GM12892 (cell line): ENCODE measurements at regions not wholly inside any gene's neighbourhood (a gene's known extent, or its start where the extent isn't known, plus 50 kb on each side); places are given as distances from the start of the nearest gene placed in this dataset.

Experiments
- DNase-seq: peaks from one replicate; pipeline ENCODE4 v3.0.0; 2011; ENCODE audit not compliant: insufficient read length
- FAIRE-seq: peaks from 2 replicates; lab custom pipeline; 2011; peaks lifted over from hg19 to GRCh38; lab: Jason Lieb, UNC
- POLR2A ChIP-seq: IDR thresholded peaks from 2 replicates; pipeline ENCODE4 v1.6.1; 2011; ENCODE audit warnings: low read depth, low read length, control low read depth
- POLR2AphosphoS5 ChIP-seq: IDR thresholded peaks from 2 replicates; pipeline ENCODE4 v1.6.1; 2011; ENCODE audit warnings: low read depth, low read length, control low read depth
- TAF1 ChIP-seq: IDR thresholded peaks from 2 replicates; pipeline ENCODE4 v1.6.1; 2011; ENCODE audit warnings: low read depth, mild to moderate bottlenecking, control low read depth, low read length, borderline replicate concordance

DNA sequence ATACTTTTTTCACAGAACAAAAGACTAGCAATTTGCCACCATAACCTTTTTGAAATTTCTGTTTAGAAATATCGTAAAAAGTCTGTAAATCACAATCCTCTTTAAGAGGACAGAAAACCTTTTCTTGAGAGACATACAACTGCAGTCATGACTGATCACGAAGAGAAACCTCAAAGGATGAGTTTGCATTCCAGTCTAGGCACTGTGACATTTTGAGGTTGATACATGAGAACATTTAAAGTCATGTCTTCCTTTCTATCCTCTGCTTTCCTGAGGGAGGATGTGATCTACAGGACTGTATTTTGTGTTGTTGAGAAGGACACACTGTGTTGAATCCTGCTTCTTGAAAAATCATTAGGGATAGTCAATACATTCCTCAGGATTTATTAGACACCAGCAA lies 476.7 kb upstream of the CCDC179 start:
- no peak for DNase-seq
- FAIRE-seq = no peak
- TF ChIP-seq POLR2A = no peak
- no peak for TF ChIP-seq TAF1

GRCh38 chr11:23353611-23354010 lies 493.3 kb upstream of the CCDC179 start:
- TF ChIP-seq POLR2A = no peak
- TF ChIP-seq POLR2AphosphoS5 = no peak
- no peak for TF ChIP-seq TAF1
- DNase-seq (no peak), FAIRE-seq (no peak)

DNA sequence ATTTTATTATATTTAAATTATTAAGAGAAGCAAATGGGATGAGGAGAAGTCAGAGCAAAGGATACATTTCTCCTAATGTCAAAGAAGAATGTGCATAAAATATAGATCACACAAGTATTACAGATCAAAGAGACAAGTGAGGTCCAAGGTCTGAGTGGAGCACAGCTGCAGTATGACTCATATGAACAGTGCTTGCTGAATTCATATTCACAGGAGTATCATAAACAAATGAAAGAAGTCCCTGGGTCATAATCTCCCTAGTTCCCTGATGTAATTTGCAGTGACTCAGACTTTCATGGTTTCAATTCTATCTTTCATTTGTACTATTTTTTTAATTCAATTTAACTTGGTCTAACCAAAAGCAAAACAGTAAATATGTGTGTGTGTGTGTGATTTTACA lies 499.0 kb upstream of the CCDC179 start:
- FAIRE-seq (no peak), DNase-seq (no peak)
- TF ChIP-seq POLR2AphosphoS5 (no peak), TAF1 (no peak), POLR2A (no peak)

- DNase-seq = no peak
- FAIRE-seq = no peak
Observed at GRCh38 chr11:23364076-23364475, 503.8 kb upstream of the CCDC179 start.

DNA sequence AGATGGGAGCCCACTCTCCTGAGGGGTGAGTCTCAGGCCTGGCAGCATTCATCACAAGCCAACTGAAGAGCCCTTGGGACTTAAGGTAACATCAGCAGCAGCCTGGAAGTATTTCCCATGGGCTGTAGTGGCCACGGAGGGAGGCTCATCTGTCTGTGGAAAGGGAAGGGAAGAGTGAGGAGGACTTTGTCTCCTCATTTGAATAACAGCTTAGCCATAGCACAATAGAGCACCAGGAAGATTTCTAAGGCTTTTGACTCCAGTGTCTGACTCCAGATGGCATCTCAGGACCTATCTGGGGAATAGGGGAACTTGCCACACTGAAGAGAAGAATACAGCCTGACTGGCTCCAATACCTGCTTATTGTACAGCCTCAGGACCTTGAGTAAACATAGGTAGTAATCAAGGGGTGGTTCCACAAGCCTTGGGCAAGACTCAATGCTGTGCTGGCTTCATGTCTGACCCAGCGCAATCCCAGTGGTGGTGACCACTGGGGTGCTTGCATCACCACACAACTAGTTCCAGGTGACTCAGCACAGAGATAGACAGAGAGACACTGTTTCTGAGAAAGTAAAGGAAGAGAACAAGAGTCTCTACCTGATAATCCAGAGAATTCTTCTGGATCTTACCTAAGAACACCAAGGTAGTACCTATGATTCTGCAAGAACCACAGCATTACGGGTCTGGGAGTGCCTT lies 510.5 kb upstream of the CCDC179 start:
- no peak for FAIRE-seq
- TF ChIP-seq POLR2A = no peak
- TF ChIP-seq TAF1 = no peak
- TF ChIP-seq POLR2AphosphoS5 = no peak
- no peak for DNase-seq

More at GRCh38 chr11:23364076-23364475, 503.8 kb upstream of the CCDC179 start:
- TF ChIP-seq TAF1 = no peak
- no peak for TF ChIP-seq POLR2A
- TF ChIP-seq POLR2AphosphoS5 = no peak

GRCh38 chr11:23377909-23378308 lies 517.6 kb upstream of the CCDC179 start:
- FAIRE-seq (no peak), DNase-seq (no peak)
- no peak for TF ChIP-seq TAF1
- no peak for TF ChIP-seq POLR2A
- TF ChIP-seq POLR2AphosphoS5 = no peak

DNA sequence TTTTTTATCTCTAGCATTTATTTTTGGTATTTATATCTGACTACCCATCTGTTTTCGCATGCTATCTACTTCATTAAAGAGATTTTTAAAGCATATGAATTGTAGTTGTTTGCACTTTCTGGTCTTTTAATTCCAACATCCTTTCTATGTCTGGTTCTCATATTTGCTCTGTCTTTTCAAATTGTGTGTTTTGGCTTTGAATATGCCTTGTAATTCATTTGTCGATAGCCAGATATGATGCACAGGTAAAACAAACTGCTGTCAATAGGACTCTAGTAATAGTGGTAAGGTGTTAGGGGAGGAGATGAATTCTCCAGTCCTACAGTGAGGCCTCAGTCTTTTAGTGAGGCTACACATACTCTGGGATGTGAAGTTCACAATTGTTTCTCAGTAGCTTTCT lies 530.8 kb upstream of the CCDC179 start:
- FAIRE-seq (no peak), DNase-seq (no peak)
- TF ChIP-seq POLR2AphosphoS5 (no peak), TAF1 (no peak), POLR2A (no peak)

DNA sequence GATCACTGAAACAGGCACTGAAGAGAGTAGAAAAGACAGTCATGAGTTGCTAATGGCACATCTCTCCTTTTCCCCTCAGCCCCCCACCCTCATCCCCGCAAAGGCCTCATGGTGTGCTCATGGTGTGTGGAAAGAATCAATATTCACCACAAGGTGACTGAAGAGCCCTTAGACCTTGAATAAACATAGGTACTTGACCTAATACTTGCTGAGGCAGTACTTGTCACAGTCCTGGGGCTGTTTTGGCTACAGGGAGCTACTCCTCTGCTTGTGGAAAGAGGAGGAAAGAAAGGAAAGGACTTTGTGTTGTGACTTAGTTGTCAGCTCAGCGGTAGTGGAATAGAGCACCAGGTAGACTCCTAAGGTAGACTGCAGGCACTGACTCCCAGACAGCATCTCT lies 537.8 kb upstream of the CCDC179 start:
- DNase-seq (no peak), FAIRE-seq (no peak)
- TF ChIP-seq TAF1 (no peak), POLR2A (no peak), POLR2AphosphoS5 (no peak)

DNA sequence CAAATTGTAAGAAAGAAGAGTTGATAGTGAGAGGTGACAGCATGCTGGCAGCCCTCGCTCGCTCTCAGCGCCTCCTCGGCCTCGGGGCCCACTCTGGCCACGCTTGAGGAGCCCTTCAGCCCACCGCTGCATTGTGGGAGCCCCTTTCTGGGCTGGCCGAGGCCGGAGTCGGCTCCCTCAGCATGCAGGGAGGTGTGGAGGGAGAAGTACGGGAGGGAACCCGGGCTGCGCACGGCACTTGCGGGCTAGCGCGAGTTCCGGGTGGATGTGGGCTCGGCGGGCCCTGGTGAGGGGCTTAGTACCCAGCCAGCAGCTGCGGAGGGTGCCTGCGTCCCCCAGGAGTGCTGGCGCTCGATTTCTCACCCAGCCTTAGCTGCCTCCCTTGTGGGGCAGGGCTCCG lies 539.7 kb upstream of the CCDC179 start:
- no peak for TF ChIP-seq POLR2AphosphoS5
- no peak for TF ChIP-seq TAF1
- no peak for TF ChIP-seq POLR2A
- FAIRE-seq = no peak
- DNase-seq = no peak

- TF ChIP-seq POLR2AphosphoS5 = no peak
- TF ChIP-seq TAF1 = no peak
- no peak for TF ChIP-seq POLR2A
- no peak for FAIRE-seq
- DNase-seq = no peak
Observed at GRCh38 chr11:23403210-23404185, 543.2 kb upstream of the CCDC179 start.

DNA sequence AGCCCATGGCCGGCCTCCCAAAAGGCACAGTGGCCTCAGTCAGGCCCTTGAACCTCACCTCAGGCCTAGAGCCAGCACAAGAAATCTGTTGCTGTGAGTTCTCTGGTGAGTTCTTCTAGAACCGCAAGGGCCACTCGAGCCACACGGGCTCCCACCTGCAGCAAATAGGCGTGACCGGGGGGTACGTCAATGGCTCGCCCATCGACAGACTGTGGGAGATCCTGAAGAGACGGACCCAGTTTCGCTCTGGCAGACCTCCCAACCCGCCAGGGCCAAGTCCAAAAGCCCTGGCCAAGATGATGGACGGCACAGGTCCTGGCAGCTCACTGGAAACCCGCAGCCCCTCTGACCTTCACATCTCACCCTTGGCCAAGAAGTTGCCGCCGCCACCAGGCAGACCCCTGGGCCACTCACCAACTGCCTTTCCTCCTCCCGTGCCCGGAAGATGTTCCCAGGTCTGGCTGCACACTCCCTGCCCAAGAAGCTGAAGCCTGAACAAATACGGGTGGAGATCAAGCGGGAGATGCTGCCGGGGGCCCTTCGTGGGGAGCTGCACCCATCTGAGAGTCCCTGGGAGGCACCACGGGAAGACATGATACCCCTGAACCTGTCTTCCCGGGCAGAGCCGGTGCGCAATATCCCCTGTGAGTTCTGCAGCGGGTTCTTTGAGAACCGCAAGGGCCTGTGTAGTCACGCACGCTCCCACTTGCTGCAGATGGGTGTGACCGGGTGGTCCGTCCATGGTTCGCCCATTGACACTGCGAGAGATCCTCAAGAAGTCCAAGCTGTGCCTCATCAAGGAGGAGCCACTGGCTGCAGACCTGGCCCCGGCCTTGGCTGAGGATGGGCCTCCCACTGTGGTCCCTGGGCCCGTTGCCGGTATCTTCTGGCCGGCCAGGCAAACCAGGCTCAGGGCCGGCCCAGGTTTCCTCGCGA lies 544.2 kb upstream of the CCDC179 start:
- DNase-seq (no peak), FAIRE-seq (no peak)
- TF ChIP-seq TAF1 (no peak), POLR2AphosphoS5 (no peak), POLR2A (no peak)
